NCI-H748 treated with DMSO at 0.1 percent for 48 hours (cell line): ENCODE measurements at regions not wholly inside any gene's neighbourhood (a gene's known extent, or its start where the extent isn't known, plus 50 kb on each side); places are given as distances from the start of the nearest gene placed in this dataset.
"Not testable (repeated sequence)": the region's sequence is repeated elsewhere in the genome, so short reads cannot be mapped to it uniquely, and the experiment has no call there.

Experiments used
- DNase-seq: peaks from one replicate; lab custom pipeline; 2025; lab: John Stamatoyannopoulos, UW

- DNase-seq = no peak
Observed at GRCh38 chr2:144125751-144126150, 394.2 kb downstream of the ZEB2 start.

DNA sequence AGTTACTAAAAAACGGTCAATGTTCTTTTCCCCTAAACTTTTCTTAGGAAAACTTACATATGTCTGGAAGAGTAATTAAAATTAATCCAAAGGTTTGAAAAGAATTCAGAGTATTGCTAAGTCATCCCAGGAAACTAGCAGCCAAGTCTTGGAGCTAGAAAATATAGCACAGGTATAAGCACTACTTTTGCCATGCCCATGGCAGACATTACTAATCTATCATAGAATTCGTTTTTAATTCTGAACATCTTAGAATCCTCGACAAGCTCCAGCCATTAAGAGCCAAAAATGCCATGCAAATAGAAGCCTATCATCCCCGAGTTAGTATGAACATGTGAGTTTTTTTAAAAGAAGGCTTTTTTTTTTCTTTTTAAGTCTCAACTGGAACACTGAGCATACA is 395.0 kb downstream of the ZEB2 start:
- DNase-seq = no peak

DNA sequence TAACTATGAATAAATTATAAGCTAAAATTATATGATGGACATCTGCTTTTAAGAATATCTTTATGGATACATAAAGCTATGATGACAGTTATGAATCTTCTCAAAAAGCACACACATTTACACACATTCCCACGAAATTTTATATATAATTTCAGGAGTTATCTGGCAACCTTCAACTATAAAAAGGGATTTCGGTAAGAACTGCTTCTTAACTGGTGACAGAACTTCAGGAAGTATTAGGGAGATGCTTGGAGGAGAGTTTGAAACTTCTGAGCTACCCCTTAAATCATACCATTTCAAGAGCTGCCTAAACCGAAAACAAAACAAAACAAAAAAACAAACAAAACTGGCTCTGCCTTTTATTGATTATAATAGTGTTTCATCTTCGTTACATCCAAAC is 399.4 kb downstream of the ZEB2 start:
- no peak for DNase-seq

DNA sequence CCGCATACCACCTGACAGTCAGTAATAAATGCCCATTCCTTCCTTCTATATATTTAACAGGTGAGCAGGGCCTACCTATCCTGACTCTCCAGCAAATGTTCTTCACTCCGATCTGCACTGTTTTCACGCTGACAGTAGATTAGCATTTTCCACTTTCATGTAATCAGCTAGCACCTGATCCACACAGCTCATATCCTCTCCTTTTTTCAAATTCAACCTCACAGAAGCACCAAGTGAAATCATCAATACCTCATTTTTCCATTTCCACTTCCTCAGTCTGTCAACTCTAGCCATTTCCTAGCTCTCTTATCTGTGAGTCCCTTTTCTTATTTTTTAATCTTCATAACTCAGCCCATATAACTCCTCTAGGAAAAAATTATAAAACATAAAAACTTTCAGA is 402.8 kb downstream of the ZEB2 start:
- no peak for DNase-seq

GRCh38 chr2:144115739-144116291 is 404.1 kb downstream of the ZEB2 start:
- DNase-seq = no peak

DNA sequence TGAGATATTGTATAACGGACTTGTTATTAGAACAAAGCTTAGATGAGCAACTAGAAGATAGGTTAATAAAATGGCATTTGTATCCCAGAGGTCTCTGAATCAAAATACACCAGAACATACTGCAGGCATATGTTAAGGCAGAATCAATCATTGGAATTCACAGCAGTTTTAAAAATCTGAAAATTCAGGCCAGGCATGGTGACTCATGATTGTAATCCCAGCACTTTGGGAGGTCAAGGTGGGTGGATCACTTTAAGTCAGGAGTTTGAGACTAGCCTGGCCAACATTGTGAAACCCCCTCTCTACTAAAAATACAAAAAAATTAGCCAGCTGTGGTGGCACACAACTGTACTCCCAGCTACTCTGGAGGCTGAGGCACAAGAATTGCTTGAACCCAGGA is 405.2 kb downstream of the ZEB2 start:
- DNase-seq = no peak

- DNase-seq = no peak
Observed at GRCh38 chr2:144111437-144111836, 408.5 kb downstream of the ZEB2 start.

DNA sequence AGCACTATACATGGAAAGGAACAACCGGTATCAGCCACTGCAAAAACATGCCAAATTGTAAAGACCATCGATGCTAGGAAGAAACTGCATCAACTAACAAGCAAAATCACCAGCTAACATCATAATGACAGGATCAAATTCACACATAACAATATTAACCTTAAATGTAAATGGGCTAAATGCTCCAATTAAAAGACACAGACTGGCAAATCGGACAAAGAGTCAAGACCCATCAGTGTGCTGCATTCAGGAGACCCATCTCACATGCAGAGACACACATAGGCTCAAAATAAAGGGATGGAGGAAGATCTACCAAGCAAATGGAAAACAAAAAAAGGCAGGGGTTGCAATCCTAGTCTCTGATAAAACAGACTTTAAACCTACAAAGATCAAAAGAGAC is 413.8 kb downstream of the ZEB2 start:
- DNase-seq = not testable (repeated sequence)

- DNase-seq = no peak
Observed at GRCh38 chr2:144102386-144102785, 417.5 kb downstream of the ZEB2 start.

DNA sequence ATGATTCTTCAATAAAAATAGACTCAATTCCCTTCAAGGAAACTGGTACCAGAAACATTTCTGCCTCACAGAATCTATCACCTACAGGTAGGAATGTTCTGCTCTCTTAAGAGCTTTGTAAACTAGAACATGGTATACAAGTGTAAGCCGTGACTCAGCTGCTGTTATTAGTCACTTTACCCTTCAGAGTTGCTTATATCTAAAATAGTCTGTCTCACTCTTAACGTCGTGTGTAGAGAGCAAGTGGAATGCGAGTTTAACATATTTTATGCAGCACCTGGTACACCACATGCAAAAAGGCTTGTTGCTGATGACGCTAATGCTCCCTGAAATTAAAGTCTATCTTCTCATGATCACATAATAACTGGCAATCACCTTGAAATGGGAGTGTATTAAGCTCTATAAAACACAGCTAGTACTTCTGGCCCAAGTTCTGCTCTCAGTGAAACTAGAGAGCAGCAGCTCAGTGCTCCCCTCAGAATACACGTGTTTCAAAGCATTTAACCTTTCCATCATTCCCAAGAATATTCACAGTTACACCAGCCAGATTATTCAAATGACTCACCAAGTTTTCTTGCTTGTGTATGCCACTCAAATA is 420.0 kb downstream of the ZEB2 start:
- DNase-seq = no peak

DNA sequence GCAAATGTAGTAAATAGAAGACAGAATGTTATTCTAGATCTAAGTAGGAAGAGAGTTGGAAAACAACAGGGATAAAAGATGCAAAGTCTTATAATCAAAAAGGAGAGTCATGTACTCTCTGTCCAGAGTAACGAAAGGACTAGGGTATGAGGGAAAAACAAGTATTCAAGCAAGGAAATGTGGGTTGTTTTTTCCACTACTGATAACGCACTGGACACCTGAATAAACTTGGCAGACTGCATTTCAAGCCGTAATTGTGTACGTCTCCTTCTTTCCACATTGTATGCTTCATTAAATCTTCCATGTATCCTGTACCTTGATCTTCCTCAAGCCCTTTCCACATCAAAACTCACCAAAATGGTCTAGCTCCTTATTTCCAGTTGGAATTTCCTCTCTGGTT is 420.6 kb downstream of the ZEB2 start:
- no peak for DNase-seq

DNA sequence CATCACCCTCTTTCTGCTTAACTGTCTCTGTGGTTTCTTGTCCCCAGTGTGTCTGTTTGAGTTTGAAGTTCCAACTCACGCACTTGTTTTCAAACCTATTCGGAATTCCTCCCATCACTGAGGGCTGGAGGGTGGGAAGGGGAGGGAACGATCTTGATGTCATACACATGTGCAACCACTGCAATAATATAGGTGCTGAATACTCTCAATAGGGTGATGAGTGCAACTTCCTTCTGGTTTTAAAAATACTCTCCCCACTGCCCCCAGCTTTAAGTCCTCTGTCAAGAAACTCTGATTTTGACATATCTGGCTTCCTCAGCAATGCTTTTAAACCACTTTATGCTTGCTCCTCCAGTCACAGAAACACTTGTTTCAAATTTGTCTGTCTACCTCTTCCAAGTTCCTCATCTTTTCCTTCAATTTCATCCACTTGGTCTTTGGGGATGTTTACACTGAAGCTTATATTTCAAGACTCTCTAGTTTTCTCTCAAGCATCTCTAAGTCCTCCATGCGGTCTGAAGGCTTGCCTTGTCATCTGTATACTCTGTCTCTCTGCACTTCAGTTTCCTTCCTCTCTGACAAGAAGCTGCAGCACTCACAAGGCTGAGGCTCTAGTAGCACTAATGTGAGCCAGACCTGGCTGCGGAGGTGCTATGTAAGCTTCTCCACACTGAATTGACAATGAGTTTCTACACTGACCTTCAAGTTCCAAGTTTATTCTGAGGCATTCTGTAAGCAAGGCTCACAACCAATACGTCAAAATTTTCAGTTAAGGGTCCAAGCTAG is 422.3 kb downstream of the ZEB2 start:
- DNase-seq = no peak

DNA sequence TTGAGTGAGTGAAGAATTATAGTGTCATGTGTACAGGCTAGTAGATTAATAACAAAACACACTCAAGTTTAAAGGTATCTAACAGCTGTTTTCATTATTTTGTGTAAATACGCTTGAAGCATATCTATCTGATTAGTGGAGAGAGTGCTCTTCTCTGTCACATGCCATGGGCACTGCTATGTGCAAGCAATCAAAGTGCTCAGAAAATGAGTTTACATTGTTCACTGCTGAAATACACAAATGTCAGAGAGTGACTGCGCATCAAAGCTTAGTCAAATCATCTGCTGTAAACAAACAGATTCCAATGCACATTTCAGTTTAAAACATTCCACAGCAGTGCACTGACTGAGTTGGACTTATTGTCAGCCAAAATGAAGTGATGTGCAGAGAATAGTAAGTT is 423.4 kb downstream of the ZEB2 start:
- no peak for DNase-seq

- DNase-seq = no peak
Observed at GRCh38 chr2:144094408-144095151, 425.3 kb downstream of the ZEB2 start.

GRCh38 chr2:144091622-144092021 is 428.3 kb downstream of the ZEB2 start:
- no peak for DNase-seq

DNA sequence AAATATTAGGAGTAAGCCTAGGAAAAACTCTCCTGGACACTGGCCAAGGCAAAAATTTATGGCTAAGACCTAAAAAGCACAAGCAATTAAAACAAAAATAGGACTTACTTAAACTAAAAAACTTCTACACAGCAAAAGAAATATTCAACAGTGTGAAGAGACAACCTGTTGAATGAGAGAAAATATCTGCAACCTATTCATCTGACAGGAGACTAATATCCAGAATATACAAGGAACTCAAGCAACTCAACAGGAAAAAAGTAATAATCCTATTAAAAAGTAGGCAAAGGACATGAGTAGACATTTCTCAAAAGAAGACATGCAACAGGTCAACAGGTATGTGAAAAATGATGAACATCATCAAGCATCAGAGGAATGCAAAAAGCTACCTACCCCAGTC is 431.1 kb downstream of the ZEB2 start:
- no peak for DNase-seq

GRCh38 chr2:144086965-144087364 is 433.0 kb downstream of the ZEB2 start:
- no peak for DNase-seq

- no peak for DNase-seq
Observed at GRCh38 chr2:144085016-144085415, 434.9 kb downstream of the ZEB2 start.

GRCh38 chr2:144084114-144084661 is 435.7 kb downstream of the ZEB2 start:
- no peak for DNase-seq

- DNase-seq = no peak
Observed at GRCh38 chr2:144083211-144083610, 436.7 kb downstream of the ZEB2 start.

GRCh38 chr2:144082777-144083176 is 437.1 kb downstream of the ZEB2 start:
- DNase-seq = no peak

DNA sequence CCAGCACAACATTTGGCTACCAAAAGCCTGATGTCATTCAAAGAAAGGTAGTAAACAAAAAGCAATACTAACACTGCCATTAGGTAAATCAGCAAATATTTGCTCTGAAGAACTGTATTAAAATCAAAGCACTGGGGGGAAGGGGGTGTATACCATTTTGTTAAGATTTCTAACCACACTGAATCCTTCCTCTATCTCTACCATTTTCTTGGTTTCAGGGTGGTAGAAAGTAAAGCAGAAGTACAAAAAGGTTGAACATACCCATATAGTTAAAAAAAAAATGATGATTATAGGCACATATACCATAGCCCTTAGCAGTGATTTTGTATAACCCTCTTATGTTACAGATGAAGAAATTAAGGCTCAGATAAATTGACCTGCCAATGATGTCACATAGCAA is 437.6 kb downstream of the ZEB2 start:
- no peak for DNase-seq

GRCh38 chr2:144081272-144081671 is 438.6 kb downstream of the ZEB2 start:
- DNase-seq = no peak
